Kidney (tissue), 13 donors: ENCODE measurements at regions not wholly inside any gene's neighbourhood (a gene's known extent, or its start where the extent isn't known, plus 50 kb on each side); places are given as distances from the start of the nearest gene placed in this dataset.

Experiments
- DNase-seq, 5 donors: peaks; one replicate each; pipeline ENCODE4 v3.0.0-alpha.2; 2013 to 2020
- FAIRE-seq: peaks from 2 replicates; lab custom pipeline; 2012; peaks lifted over from hg19 to GRCh38; lab: Jason Lieb, UNC
- H3K27ac ChIP-seq, 2 donors: one replicate each; pipeline ENCODE4 v1.7.0; 2013; ENCODE audit warnings: low read depth in 2 of 2, low read length in 2 of 2, inconsistent platforms in 1 of 2
- H3K27me3 ChIP-seq: one replicate; pipeline ENCODE4 v1.7.1; 2013; ENCODE audit warnings: low read length, inconsistent platforms; ENCODE audit not compliant: control insufficient read depth, insufficient read depth
- H3K36me3 ChIP-seq, 3 donors: one replicate each; pipeline versions ENCODE4 v1.7.0 to v1.7.1; 2013; ENCODE audit warnings: low read length in 3 of 3, control low read depth in 1 of 3, inconsistent platforms in 1 of 3; ENCODE audit not compliant: insufficient read depth in 3 of 3, control insufficient read depth in 2 of 3
- H3K4me1 ChIP-seq, 3 donors: one replicate each; pipeline versions ENCODE4 v1.7.0 to v1.7.1; 2013; ENCODE audit warnings: low read length in 3 of 3, inconsistent platforms in 1 of 3, low read depth in 1 of 3; ENCODE audit not compliant: control insufficient read depth in 2 of 3, insufficient read depth in 2 of 3
- H3K4me3 ChIP-seq, 3 donors: one replicate each; pipeline versions ENCODE4 v1.7.0 to v1.8.1; 2013; ENCODE audit warnings: low read length in 3 of 3, control low read depth in 1 of 3, inconsistent platforms in 1 of 3
- H3K9ac ChIP-seq, 3 donors: one replicate each; pipeline versions ENCODE4 v1.7.0 to v1.7.1; 2013; ENCODE audit warnings: low read length in 3 of 3, control low read depth in 1 of 3, inconsistent platforms in 1 of 3
- H3K9me3 ChIP-seq, 3 donors: one replicate each; pipeline versions ENCODE4 v1.7.0 to v1.7.1; 2013; ENCODE audit warnings: low read length in 3 of 3, control low read depth in 1 of 3, inconsistent platforms in 1 of 3; ENCODE audit not compliant: control insufficient read depth in 2 of 3, insufficient read depth in 1 of 3
- intact Hi-C: fragments of 100-400 bp; cut with DNase I; formaldehyde crosslinking; loops from one replicate; pipeline ENCODE4 v1.11.1; 2022
- TF ChIP-seq, protein P1 (sequence below): IDR thresholded peaks from 3 replicates; pipeline ENCODE4 v1.5.1; 2012; ENCODE audit warnings: mild to moderate bottlenecking, moderate library complexity, borderline replicate concordance; ENCODE audit not compliant: insufficient read depth; ENCODE audit errors: extremely low read depth
- donor health status: control.
- donor health status: control.
- donor health status: control.
- donor health status: control.
- donor health status: control.
- donor health status: DM: yes; HTN: yes; CAD: no.
- donor health status: Normal renal cell carcinoma (clear cell type).

- FAIRE-seq (no peak), DNase-seq (peak in 1 of 5 donors; percentile 51)
- H3K27me3 ChIP-seq = no peaks in the 10 kb centered on the region
- H3K36me3 ChIP-seq = no peaks in the 10 kb centered on the region
- no peak overlapping the region for H3K27ac ChIP-seq
- H3K4me3 ChIP-seq = no peak overlapping the region
- H3K4me1 ChIP-seq = peaks cover 0 to 2% (median 0%) of the 10 kb centered on the region in 3 donors
- no peak overlapping the region for H3K9ac ChIP-seq
- TF ChIP-seq, protein P1, sequence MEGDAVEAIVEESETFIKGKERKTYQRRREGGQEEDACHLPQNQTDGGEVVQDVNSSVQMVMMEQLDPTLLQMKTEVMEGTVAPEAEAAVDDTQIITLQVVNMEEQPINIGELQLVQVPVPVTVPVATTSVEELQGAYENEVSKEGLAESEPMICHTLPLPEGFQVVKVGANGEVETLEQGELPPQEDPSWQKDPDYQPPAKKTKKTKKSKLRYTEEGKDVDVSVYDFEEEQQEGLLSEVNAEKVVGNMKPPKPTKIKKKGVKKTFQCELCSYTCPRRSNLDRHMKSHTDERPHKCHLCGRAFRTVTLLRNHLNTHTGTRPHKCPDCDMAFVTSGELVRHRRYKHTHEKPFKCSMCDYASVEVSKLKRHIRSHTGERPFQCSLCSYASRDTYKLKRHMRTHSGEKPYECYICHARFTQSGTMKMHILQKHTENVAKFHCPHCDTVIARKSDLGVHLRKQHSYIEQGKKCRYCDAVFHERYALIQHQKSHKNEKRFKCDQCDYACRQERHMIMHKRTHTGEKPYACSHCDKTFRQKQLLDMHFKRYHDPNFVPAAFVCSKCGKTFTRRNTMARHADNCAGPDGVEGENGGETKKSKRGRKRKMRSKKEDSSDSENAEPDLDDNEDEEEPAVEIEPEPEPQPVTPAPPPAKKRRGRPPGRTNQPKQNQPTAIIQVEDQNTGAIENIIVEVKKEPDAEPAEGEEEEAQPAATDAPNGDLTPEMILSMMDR = no peak
- no peaks in the 10 kb centered on the region for H3K9me3 ChIP-seq
- intact Hi-C loops = no loop called here
Measured at GRCh38 chr9:107648153-107648715, 158.7 kb upstream of the KLF4 start.

DNA sequence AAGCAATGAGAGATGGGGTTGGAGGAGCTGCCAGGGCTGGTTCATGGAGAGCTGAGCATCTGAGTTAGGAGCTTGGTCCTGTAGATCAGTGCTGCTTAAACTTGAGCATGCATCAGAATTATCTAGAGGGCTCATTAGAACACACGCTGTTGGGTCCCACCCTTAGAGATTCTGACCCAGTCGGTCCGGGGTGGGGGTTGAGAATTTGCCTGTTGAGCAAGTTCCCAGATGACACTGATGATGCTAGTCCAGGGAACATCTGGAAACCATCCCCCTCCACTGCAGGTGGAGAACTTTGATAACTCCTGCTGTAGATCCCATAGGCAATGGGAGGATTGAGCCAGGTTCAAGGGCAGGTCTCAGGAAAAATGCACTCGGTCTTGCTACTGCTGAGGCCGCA, 158.0 kb upstream of the KLF4 start:
- peaks cover 0 to 2% (median 0%) of the 10 kb centered on the region in 3 donors for H3K4me1 ChIP-seq
- intact Hi-C loops = no loop called here
- FAIRE-seq (no peak), DNase-seq (peak in 1 of 5 donors; percentile 26)
- H3K4me3 ChIP-seq = no peak overlapping the region
- H3K36me3 ChIP-seq = no peaks in the 10 kb centered on the region
- no peak overlapping the region for H3K9ac ChIP-seq
- no peaks in the 10 kb centered on the region for H3K9me3 ChIP-seq
- no peaks in the 10 kb centered on the region for H3K27me3 ChIP-seq
- H3K27ac ChIP-seq = no peak overlapping the region
- TF ChIP-seq, protein P1 = no peak

DNA sequence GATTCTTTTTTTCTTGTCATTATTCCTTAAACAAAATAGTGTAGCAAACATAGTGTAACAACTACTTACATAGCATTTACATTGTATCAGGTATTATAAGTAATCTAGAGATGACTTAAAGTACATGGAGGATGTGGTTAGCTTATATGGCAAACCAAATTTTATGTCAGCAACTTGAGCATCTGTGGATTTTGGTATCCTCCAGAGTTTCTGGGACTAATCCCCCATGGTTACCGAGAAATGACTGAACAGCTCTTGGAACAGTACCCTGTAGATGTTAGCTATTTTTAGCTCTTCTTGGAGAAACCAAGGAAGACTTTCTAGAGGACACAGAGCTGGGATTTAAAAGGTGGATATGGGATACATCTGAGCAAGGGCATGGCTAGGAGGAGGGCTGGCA, 157.6 kb upstream of the KLF4 start:
- no peak for FAIRE-seq

More for the DNA sequence above, 157.6 kb upstream of the KLF4 start:
- Histone ChIP-seq H3K9ac (no peak overlapping the region), H3K36me3 (no peaks in the 10 kb centered on the region), H3K27me3 (no peaks in the 10 kb centered on the region), H3K9me3 (no peaks in the 10 kb centered on the region), H3K27ac (no peak overlapping the region), H3K4me3 (no peak overlapping the region), H3K4me1 (peaks cover 0 to 2% (median 0%) of the 10 kb centered on the region in 3 donors)
- intact Hi-C loops = no loop called here
- DNase-seq = no peak
- TF ChIP-seq, protein P1 = no peak
